UCSD-AML1 (cell line): ENCODE measurements at regions not wholly inside any gene's neighbourhood (a gene's known extent, or its start where the extent isn't known, plus 50 kb on each side); places are given as distances from the start of the nearest gene placed in this dataset.

ENCODE experiments used
- DNase-seq: peaks from one replicate; lab custom pipeline; 2025; ENCODE audit not compliant: unreplicated experiment; lab: John Stamatoyannopoulos, UW

DNA sequence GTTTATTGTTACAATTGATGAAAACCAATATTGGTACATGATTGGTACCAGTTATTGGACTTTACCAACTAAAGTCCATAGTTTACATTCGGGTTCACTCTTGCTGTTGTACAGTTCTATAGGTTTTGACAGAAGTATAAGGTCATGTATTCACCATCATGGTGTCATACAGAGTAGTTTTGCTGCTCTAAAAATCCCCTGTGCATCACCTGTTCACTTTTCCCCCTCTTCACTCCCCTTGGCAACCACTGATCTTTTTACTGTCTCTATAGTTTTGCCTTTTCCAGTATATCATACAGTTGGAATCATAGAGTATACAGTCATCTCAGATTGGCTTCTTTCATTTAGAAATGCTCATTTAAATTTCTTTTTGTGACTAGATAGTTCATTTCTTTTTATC, 51.2 kb upstream of the MED4 start:
- DNase-seq, result no peak
